Sigmoid colon (tissue), 6 donors: ENCODE measurements at regions not wholly inside any gene's neighbourhood (a gene's known extent, or its start where the extent isn't known, plus 50 kb on each side); places are given as distances from the start of the nearest gene placed in this dataset.
"Not testable (repeated sequence)": the region's sequence is repeated elsewhere in the genome, so short reads cannot be mapped to it uniquely, and the experiment has no call there.

Experiments
- DNase-seq: peaks from one replicate; pipeline ENCODE4 v3.0.0-alpha.2; 2019
- H3K27ac ChIP-seq, 4 donors: fragments of 200-600 bp; sonication (generic); one replicate each; pipeline ENCODE4 v1.5.1; 2016 to 2019; ENCODE audit warnings: mild to moderate bottlenecking in 1 of 4
- H3K27me3 ChIP-seq, 3 donors: fragments of 200-600 bp; sonication (generic); one replicate each; pipeline ENCODE4 v1.5.1; 2019; ENCODE audit warnings: mild to moderate bottlenecking in 1 of 3
- H3K36me3 ChIP-seq, 4 donors: fragments of 200-600 bp; sonication (generic); one replicate each; pipeline ENCODE4 v1.5.1; 2016 to 2019
- H3K4me1 ChIP-seq, 4 donors: fragments of 200-600 bp; sonication (generic); one replicate each; pipeline ENCODE4 v1.5.1; 2017 to 2019
- H3K4me3 ChIP-seq, 4 donors: fragments of 200-600 bp; sonication (generic); one replicate each; pipeline ENCODE4 v1.5.1; 2017 to 2019; ENCODE audit warnings: mild to moderate bottlenecking in 2 of 4, moderate library complexity in 1 of 4
- H3K9me3 ChIP-seq, 4 donors: fragments of 200-600 bp in 3 of 4; sonication (generic) in 3 of 4; one replicate each; pipeline versions ENCODE4 v1.5.1 to v1.6.1; 2013 to 2019
- EP300 ChIP-seq, 4 donors: sonication (generic); formaldehyde crosslinking; IDR thresholded peaks; one replicate each; pipeline ENCODE4 v1.6.1; 2017; ENCODE audit warnings: antibody characterized with exemption in 4 of 4
- POLR2A ChIP-seq, 2 donors: fragments of 450-650 bp; IDR thresholded peaks; one replicate each; pipeline ENCODE4 v1.6.1; 2016; ENCODE audit warnings: antibody characterized with exemption in 2 of 2, mild to moderate bottlenecking in 2 of 2, moderate library complexity in 2 of 2
- POLR2AphosphoS5 ChIP-seq, 4 donors: sonication (generic); formaldehyde crosslinking; IDR thresholded peaks; one replicate each; pipeline ENCODE4 v1.6.1; 2017; ENCODE audit warnings: antibody characterized with exemption in 4 of 4
- WGBS, 2 donors: extraction: QIAGEN DNeasy Blood & Tissue Kit; methylation state at CpG; one replicate each; pipeline ENCODE4 v1.1.7; 2013; 5-methylcytosine and 5-hydroxymethylcytosine counted together
- intact Hi-C: fragments of 100-400 bp; cut with DNase I; formaldehyde crosslinking; loops from one replicate; pipeline ENCODE4 v1.15.1; 2023
- TF ChIP-seq, protein P1 (sequence below), 4 experiments: fragments of 450-650 bp in 3 of 4; fragments of 200-600 bp in 1 of 4; IDR thresholded peaks; one replicate each; pipeline ENCODE4 v1.5.1; 2016 to 2019; ENCODE audit warnings: antibody characterized with exemption in 4 of 4, mild to moderate bottlenecking in 3 of 4, moderate library complexity in 2 of 4
- donor health status: healthy with polysubstance abuse.
- donor health status: healthy.

DNA sequence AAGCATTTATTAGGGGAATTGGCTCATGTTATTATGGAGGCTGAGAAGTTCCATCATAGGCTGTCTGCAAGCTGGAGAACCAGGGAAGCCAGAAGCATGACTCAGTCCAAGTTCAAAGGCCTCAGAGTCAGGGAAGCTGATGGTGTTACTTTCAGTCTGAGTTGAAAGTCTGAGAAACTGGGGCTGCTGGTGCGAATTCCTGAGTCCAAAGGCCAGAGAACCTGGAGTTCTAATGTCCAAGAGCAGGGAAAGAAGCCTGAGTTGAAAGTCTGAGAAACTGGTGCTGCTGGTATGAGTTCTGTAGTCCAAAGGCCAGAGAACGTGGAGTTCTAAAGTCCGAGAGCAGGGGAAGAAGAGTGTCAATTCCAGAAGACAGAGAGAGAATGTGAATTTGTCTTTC, 641.1 kb downstream of the ISL1 start:
- Histone ChIP-seq H3K4me1 (no peaks in the 10 kb centered on the region), H3K4me3 (no peak overlapping the region), H3K27ac (no peak overlapping the region), H3K27me3 (no peaks in the 10 kb centered on the region), H3K36me3 (no peaks in the 10 kb centered on the region), H3K9me3 (no peaks in the 10 kb centered on the region)
- intact Hi-C loops: no loop called here
- WGBS, 2 donors: 78 to 88% methylated on average over 3 of the region's 3 CpGs
- TF ChIP-seq, protein P1, sequence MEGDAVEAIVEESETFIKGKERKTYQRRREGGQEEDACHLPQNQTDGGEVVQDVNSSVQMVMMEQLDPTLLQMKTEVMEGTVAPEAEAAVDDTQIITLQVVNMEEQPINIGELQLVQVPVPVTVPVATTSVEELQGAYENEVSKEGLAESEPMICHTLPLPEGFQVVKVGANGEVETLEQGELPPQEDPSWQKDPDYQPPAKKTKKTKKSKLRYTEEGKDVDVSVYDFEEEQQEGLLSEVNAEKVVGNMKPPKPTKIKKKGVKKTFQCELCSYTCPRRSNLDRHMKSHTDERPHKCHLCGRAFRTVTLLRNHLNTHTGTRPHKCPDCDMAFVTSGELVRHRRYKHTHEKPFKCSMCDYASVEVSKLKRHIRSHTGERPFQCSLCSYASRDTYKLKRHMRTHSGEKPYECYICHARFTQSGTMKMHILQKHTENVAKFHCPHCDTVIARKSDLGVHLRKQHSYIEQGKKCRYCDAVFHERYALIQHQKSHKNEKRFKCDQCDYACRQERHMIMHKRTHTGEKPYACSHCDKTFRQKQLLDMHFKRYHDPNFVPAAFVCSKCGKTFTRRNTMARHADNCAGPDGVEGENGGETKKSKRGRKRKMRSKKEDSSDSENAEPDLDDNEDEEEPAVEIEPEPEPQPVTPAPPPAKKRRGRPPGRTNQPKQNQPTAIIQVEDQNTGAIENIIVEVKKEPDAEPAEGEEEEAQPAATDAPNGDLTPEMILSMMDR (IDR thresholded peaks at IDR 0.05): no peak
- no peak for TF ChIP-seq EP300 (IDR thresholded peaks at IDR 0.05)
- TF ChIP-seq POLR2A (IDR thresholded peaks at IDR 0.05): no peak
- TF ChIP-seq POLR2AphosphoS5 (IDR thresholded peaks at IDR 0.05): no peak
- no peak for DNase-seq

DNA sequence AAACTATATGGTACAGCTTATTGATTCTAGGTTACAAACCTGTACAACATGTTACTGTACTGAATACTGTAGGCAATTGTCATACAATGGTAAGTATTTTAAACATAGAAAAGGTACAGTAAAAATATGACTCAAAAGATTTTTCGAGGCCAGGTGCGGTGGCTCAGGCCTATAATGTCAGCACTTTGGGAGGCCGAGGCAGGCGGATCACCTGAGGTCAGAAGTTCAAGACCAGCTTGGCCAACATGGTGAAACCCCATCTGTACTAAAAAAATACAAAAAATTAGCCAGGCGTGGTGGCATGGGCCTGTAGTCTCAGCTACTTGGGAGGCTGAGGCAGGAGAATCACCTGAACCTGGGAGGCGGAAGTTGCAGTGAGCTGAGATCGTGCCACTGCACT, 646.6 kb downstream of the ISL1 start:
- H3K9me3 ChIP-seq, H3K27me3 ChIP-seq, H3K27ac ChIP-seq, H3K4me1 ChIP-seq, intact Hi-C loops, DNase-seq, H3K4me3 ChIP-seq, H3K36me3 ChIP-seq: not testable (repeated sequence)
- WGBS, 2 donors: 94 to 95% methylated on average over 7 of the region's 7 CpGs

DNA sequence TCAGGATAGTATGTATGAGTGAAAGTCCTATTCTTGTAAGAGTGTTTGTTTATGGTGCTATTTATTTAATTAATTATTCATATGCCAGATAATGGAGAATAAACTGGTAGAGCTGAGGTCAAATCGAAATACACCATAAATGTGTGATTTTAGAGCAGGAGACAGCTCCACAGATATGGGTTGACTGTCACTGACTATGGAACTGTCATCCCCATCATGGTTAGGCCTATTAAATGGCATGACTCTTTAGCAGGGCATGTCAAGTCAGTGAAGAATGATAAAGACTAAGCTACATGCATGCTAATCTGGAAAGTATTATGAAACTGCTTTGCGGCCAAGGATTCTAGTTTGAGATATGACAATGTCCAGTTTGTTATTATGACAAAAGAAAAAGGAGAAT, 658.6 kb downstream of the ISL1 start:
- Histone ChIP-seq H3K4me3 (no peak overlapping the region), H3K27me3 (no peaks in the 10 kb centered on the region), H3K4me1 (no peaks in the 10 kb centered on the region), H3K36me3 (no peaks in the 10 kb centered on the region), H3K9me3 (no peaks in the 10 kb centered on the region), H3K27ac (no peak overlapping the region)
- 79% methylated on average over 2 of the region's 2 CpGs for WGBS, 2 donors
- TF ChIP-seq EP300 (IDR thresholded peaks at IDR 0.05) (no peak), POLR2AphosphoS5 (IDR thresholded peaks at IDR 0.05) (no peak)
- intact Hi-C loops: no loop called here
- no peak for DNase-seq

DNA sequence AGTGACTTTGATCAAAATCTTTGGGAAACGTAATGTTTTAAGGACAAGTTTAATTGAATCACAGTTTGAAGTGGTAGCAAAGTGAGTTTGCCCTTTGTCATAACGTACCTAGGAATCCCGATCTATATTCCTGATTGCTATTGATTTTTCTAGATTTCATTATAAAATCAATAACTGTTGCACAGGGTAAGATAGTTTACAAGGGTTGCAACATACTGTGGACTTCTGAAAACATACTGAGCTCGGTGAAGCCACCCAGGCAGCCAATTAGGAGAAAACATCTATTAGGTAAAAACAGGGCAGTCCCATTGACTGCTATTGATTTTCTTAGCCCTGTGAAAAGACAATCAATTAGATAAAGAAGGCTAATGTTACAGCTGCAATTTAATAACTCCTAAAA, 659.9 kb downstream of the ISL1 start:
- Histone ChIP-seq H3K27ac (no peak overlapping the region), H3K4me3 (no peak overlapping the region), H3K4me1 (no peaks in the 10 kb centered on the region), H3K27me3 (no peaks in the 10 kb centered on the region), H3K9me3 (no peaks in the 10 kb centered on the region), H3K36me3 (no peaks in the 10 kb centered on the region)
- TF ChIP-seq, protein P1 (IDR thresholded peaks at IDR 0.05): no peak
- TF ChIP-seq EP300 (IDR thresholded peaks at IDR 0.05): no peak
- no peak for TF ChIP-seq POLR2AphosphoS5 (IDR thresholded peaks at IDR 0.05)
- no peak for TF ChIP-seq POLR2A (IDR thresholded peaks at IDR 0.05)
- intact Hi-C loops: no loop called here
- DNase-seq: no peak
- WGBS, 2 donors: 85 to 89% methylated on average over 4 of the region's 4 CpGs

DNA sequence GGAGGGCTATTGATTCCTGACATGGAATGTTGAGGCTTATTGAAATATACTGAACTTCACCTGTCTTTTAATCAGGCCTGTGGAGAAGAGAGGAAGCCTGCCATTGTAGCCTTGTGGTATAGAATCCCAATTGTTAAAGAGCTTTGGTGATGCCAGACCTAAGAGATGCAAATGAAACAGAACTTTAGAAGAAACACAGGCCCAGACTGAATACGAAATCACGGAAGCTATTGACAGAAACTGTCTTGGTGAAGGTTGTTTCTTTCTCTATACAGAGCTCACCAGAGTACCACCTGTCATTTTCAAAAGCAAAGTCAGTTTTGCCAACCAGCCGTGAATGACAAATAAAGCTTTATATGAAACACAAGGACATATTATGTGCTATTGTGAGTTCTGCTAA, 660.3 kb downstream of the ISL1 start:
- WGBS, 2 donors: 87 to 88% methylated on average over 3 of the region's 3 CpGs
- TF ChIP-seq EP300 (IDR thresholded peaks at IDR 0.05): no peak
- no peak for TF ChIP-seq POLR2AphosphoS5 (IDR thresholded peaks at IDR 0.05)
- TF ChIP-seq POLR2A (IDR thresholded peaks at IDR 0.05): no peak
- TF ChIP-seq, protein P1 (IDR thresholded peaks at IDR 0.05): no peak
- Histone ChIP-seq H3K27ac (no peak overlapping the region), H3K4me3 (no peak overlapping the region), H3K9me3 (no peaks in the 10 kb centered on the region), H3K4me1 (no peaks in the 10 kb centered on the region), H3K27me3 (no peaks in the 10 kb centered on the region), H3K36me3 (no peaks in the 10 kb centered on the region)
- intact Hi-C loops: no loop called here
- DNase-seq: no peak

DNA sequence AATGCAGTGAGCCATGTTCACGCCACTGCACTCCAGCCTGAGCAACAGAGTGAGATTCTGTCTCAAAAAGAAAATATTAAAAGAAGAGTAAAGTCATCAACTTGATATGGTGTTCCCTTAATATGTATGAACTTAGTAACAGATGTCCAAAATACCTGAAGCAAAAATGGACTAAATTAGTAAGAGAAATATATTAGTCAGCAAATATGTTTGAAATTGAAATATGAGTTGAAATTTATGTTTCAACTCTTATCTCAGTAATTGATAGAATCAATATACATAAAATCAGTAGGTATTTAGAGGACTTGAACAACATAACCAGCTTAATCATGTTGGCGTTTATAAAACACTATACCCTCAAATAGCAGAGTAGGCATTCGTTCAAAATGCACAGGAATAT, 668.5 kb downstream of the ISL1 start:
- Histone ChIP-seq H3K27ac (no peak overlapping the region), H3K27me3 (no peaks in the 10 kb centered on the region), H3K9me3 (no peaks in the 10 kb centered on the region), H3K36me3 (no peaks in the 10 kb centered on the region), H3K4me3 (no peak overlapping the region), H3K4me1 (no peaks in the 10 kb centered on the region)
- DNase-seq: no peak
- 84 to 87% methylated on average over 3 of the region's 3 CpGs for WGBS, 2 donors
- TF ChIP-seq POLR2A (IDR thresholded peaks at IDR 0.05) (no peak), EP300 (IDR thresholded peaks at IDR 0.05) (no peak), POLR2AphosphoS5 (IDR thresholded peaks at IDR 0.05) (no peak)
- TF ChIP-seq, protein P1 (IDR thresholded peaks at IDR 0.05): no peak
- intact Hi-C loops: no loop called here
